ENCODE measurements at regions not wholly inside any gene's neighbourhood (a gene's known extent, or its start where the extent isn't known, plus 50 kb on each side); places are given as distances from the start of the nearest gene placed in this dataset.

DNA sequence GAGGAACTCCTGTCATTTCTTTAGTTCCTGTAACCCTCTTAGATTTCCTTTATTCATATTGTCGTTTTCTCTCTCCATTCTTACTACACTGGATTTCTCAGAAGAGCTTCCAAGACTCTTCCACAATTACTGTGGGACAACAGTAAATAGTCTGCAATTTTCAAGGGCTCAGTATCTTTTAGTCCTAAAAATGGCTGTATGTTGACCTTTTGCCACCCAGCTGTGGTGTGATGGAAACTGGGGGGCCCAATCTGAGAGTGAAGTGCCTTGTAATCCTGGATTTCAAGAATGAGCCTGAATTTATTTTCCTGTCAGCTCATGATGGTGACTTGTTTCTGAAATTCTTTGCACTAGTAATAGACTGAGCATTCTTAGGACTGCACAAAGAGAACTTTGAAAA is 277.6 kb upstream of the RASGRP1 start:
- no peak for TF ChIP-seq GATA2 (IDR thresholded peaks at IDR 0.05; ENCODE audit: low read depth, low read length)
- TF ChIP-seq GATA3 (IDR thresholded peaks at IDR 0.05; ENCODE audit: low read depth, low read length), result no peak

DNA sequence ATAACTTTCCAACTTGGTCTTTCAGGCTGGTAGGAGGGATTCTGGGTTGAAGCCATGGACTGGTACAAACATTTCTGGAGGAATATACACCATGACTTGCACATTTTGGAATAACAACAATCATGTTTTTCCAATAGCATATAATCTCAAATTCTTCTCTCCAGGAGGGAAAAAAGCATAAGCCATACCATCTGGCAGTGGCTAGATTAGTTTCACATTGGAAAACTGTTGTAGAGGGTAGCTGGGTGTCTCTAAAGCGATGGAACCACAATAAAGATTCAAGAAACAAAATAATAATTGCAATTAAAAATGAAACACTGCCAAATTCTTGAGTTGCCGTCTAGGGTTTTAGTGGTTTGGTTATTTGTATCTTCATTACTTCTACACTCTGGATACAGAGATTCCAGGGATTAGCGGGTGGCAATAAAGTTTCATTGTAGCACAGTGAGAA is 278.5 kb upstream of the RASGRP1 start:
- TF ChIP-seq GATA2 (IDR thresholded peaks at IDR 0.05; ENCODE audit: low read depth, low read length) (no peak), GATA3 (IDR thresholded peaks at IDR 0.05; ENCODE audit: low read depth, low read length) (no peak)

DNA sequence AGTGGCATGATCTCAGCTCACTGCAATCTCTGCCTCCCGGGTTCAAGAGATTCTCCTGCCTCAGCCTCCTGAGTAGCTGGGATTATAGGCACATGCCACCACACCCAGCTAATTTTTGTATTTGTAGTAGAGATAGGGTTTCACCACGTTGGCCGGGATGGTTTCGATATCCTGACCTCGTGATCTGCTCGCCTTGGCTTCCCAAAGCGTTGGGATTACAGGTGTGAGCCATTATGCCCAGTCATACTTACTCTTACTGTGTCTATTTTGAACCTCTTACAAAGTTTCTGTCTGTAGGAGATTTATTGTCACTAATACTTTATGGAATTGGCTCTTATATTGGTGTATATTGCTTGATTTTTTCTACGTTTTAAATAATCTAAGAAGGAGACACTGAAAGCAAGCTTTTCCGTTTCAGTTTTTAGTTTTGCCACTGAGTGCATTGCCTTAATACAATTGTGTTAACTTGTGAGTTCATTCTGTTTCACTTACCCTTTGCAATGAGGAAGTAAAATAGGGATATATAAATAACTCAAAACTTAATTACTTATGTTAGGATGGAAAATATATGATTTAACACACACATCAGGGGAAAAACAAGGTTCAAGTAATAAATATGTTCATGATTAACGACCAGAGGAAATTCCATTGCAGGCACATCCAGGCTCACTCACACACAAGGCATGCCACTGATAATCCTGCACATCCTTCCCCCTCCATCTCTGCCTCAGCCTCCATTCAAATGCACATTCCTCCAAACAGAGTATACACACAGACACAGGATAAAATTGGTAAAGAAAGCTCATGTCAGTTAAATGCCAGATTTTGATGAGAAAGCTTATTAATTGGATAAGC is 279.3 kb upstream of the RASGRP1 start:
- no peak for TF ChIP-seq GATA2 (IDR thresholded peaks at IDR 0.05; ENCODE audit: low read depth, low read length)
- no peak for TF ChIP-seq GATA3 (IDR thresholded peaks at IDR 0.05; ENCODE audit: low read depth, low read length)

DNA sequence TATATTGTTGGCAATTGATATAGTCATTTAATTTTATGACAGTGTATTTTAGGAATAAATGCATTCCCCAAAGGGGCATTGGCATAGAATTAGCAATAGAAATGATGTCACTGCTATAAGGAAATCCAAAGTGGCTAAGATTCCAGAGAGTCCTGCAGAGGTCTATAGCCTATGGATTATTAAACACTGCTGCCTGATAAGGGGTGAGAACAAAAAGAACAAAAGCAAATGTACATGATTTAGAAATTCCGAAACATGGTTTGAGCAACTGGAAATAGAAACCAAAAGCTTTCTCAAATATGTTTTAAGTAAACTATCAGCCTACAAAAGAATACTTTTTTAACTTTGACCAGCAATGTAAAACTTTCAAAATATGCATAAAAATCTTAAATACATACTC is 280.1 kb upstream of the RASGRP1 start:
- TF ChIP-seq GATA3 (IDR thresholded peaks at IDR 0.05; ENCODE audit: low read depth, low read length), result no peak
- no peak for TF ChIP-seq GATA2 (IDR thresholded peaks at IDR 0.05; ENCODE audit: low read depth, low read length)

DNA sequence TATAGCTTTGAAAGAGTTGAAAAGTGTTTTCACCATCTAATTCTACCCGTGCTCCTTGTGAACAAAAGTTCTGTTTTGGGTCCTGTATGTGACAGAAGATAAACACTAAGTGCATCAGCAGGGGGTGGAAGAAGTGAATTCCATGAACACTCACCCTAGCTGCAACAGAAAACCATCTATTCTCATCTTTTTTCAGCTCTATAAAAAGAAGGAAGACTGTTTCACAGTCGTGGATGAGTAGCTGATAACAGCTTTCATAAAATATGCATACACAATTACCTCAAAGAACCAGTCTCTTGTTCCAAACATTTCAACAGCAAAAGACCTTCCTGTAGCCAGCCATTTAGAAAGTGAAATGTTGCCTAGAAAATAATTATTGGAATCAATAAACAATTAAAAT is 281.7 kb upstream of the RASGRP1 start:
- TF ChIP-seq GATA2 (IDR thresholded peaks at IDR 0.05; ENCODE audit: low read depth, low read length) (no peak), GATA3 (IDR thresholded peaks at IDR 0.05; ENCODE audit: low read depth, low read length) (no peak)

DNA sequence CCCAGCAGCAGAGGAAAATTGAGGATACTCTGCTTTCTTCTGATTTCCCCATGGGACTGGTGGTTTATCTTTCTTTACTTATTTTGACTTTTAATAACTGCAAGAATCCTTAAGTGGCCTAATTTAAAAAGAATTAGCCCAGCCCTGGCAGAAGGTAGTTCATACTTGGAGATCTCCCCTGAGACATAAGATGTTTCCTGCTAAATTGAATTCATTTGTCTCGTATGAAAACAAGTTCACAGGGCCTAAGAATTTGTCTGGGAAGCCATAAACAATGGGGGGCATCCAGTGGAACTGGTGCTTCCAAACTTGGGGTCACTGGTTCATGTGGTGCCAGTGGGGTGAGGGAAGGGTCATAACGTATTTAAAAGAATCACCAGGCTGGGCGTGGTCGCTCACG is 283.1 kb upstream of the RASGRP1 start:
- TF ChIP-seq GATA2 (IDR thresholded peaks at IDR 0.05; ENCODE audit: low read depth, low read length) (no peak), GATA3 (IDR thresholded peaks at IDR 0.05; ENCODE audit: low read depth, low read length) (no peak)

DNA sequence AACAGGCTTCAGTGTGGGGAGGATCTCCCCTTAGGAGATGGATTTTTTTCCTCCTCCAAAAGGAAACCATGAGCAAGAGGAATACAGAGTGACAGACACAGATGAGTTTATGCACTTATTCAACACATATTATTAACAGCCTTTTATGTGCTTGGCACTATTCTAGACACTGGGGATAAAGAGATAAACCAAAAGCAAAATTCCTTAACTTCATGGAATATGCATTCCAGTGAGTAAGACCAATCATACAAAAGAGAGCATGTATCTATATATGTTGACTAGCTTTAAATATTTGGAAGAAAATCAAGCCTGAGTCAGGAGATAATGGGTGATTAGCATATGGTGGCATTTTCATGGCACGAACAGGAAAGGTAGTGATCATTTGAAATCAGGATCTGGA is 284.4 kb upstream of the RASGRP1 start:
- TF ChIP-seq GATA2 (IDR thresholded peaks at IDR 0.05; ENCODE audit: low read depth, low read length) (no peak), GATA3 (IDR thresholded peaks at IDR 0.05; ENCODE audit: low read depth, low read length) (no peak)

DNA sequence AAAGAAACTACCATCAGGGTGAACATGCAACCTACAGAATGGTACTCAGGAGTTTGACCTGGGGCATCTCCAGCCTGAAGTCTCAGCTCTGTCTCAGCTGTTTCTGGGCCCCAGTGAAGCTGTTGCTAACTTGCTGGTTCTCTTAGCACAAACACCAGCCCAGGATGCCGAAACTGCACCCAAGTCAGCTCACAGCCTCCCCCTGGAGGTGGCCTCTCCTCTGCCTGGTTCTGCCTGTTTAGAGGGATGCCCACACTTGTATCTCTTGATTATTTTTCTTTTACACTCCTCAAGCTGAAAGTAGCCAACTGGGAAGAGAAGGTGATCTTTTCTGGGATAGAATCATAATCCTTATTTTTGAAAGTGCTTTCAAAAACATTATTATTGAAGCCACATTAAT is 289.0 kb upstream of the RASGRP1 start:
- TF ChIP-seq GATA3 (IDR thresholded peaks at IDR 0.05; ENCODE audit: low read depth, low read length), result no peak
- no peak for TF ChIP-seq GATA2 (IDR thresholded peaks at IDR 0.05; ENCODE audit: low read depth, low read length)

DNA sequence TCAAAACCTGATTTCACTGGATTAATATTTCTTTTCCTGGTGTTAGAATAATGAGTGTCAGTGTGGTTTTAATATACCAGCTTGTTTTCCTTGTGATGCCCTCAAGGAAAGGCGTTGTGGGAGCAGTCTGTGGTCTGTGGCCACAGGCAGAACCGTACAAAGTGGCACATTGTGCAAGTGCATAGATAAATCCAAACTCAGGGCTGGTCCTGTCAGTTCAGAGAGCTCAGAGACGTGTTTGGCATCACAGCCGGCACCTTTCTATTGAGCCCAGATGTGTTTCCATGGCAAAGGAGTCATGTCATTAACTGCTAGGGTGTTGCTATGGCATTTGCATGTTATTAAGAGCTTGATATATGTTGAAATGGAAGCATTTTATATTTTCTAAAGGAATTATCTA is 289.9 kb upstream of the RASGRP1 start:
- TF ChIP-seq GATA2 (IDR thresholded peaks at IDR 0.05; ENCODE audit: low read depth, low read length), result no peak
- no peak for TF ChIP-seq GATA3 (IDR thresholded peaks at IDR 0.05; ENCODE audit: low read depth, low read length)

DNA sequence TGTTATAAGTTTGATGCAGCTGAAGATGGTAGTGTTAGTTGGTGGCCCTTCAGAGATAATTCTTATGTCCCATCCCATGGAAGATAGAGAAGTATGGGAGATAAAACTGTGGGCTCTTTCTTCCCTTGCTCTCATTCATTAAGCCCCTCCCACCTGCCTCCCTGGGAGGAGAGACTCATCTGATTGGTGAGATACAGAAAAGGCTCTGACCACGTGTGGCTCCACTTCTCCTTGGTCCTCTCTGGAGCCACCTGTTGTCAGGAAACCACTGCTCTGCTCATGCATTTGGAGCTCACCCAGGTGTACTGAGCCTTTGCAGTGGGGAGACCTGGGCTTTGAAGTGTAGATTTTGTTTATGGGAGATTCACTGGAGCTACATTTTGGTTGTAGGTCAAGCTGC is 293.2 kb upstream of the RASGRP1 start:
- TF ChIP-seq GATA3 (IDR thresholded peaks at IDR 0.05; ENCODE audit: low read depth, low read length) (no peak), GATA2 (IDR thresholded peaks at IDR 0.05; ENCODE audit: low read depth, low read length) (no peak)

DNA sequence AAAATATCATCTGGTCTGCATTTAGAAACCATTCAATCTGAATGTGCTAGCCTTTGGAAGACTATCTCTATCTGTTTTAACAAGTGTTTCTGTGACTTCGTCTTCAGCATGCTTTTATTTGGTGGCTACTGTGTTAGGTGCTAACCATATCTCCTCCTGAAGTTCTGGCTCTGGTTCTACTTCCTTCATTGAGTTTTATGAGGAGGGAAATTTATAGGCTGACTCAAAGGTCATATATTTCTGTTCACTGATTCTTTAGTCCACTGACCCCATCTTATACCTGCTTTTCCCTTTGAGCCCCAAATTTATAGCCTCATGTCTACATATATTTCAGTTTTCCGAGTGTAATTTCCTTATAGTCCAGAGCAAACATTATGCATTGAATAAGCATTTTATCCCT is 295.0 kb upstream of the RASGRP1 start:
- TF ChIP-seq GATA3 (IDR thresholded peaks at IDR 0.05; ENCODE audit: low read depth, low read length), result no peak
- no peak for TF ChIP-seq GATA2 (IDR thresholded peaks at IDR 0.05; ENCODE audit: low read depth, low read length)

DNA sequence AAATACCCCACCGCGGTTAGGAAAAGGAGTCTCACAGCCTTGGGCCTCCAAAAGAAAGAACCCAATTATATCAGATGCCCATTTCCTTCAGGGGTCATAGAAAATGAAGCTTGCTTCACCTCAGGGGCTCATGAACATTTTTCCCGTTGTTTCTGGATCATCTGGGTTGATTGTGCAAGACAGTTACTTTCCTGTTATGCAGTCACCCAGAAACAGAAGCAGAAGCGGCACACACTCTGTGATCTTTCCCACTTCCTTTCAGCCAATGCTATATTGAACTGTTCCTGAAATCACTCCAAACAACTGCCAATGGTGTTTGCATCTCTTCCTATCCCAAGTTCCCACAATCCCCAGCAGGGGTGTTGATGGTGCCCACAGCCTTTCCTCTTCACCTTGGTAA is 295.6 kb upstream of the RASGRP1 start:
- no peak for TF ChIP-seq GATA2 (IDR thresholded peaks at IDR 0.05; ENCODE audit: low read depth, low read length)
- TF ChIP-seq GATA3 (IDR thresholded peaks at IDR 0.05; ENCODE audit: low read depth, low read length), result no peak

DNA sequence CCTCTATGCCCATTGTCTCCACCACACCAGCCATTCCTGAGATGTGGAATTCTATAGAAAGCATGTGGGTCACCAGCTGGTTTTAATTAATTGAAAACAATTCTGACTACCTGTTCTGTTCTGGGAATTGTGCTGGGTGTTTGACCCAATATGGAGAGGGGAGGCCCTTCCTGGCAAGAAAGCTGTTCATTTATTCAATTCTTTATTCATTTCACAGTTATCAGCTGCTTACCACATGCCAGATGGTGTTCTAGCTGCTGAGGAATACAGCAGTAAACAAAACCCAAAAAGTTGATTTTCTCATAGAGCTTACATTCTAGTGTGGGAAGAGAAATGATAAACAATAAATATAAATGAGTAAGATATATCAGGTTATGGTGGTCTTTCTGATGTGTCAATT is 296.1 kb upstream of the RASGRP1 start:
- TF ChIP-seq GATA3 (IDR thresholded peaks at IDR 0.05; ENCODE audit: low read depth, low read length), result no peak
- TF ChIP-seq GATA2 (IDR thresholded peaks at IDR 0.05; ENCODE audit: low read depth, low read length), result no peak

DNA sequence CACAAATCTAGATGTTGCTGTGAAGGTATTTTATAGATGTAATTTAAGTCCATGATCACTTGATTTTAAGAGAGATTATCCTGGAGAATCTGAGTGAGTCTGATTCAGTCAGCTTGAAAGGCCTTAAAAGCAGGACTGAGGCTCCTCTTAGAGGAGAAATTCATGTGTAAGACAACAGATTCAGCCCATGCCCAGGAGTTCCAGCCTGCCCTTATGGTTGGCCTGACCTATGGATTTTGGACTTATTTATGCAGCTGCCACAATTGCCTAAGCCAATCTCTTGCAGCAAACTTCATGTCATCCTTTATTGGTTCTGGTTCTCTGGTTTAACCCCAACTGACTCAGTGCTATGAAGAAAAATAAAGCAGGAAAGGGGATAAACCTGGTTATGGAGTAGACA is 296.5 kb upstream of the RASGRP1 start:
- TF ChIP-seq GATA3 (IDR thresholded peaks at IDR 0.05; ENCODE audit: low read depth, low read length) (no peak), GATA2 (IDR thresholded peaks at IDR 0.05; ENCODE audit: low read depth, low read length) (no peak)

DNA sequence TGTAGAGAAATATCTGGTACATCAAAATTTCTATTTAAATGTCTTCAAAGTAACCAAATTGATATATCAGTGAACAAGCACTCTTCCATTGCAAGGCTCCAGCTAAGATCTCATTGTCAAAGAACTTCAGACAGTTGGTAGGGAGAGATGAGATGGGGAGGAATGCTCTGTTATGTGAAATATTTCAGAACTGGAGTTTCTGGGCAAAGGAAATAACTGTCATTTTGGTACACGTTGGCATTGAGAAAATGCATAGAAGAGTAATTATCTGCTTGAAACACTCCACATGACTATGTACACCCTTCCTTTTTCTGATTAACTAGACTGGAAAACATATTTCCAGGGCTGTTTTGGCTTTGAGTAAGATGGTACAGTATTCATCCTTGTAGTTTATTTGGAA is 297.5 kb upstream of the RASGRP1 start:
- TF ChIP-seq GATA2 (IDR thresholded peaks at IDR 0.05; ENCODE audit: low read depth, low read length) (no peak), GATA3 (IDR thresholded peaks at IDR 0.05; ENCODE audit: low read depth, low read length) (no peak)

Data from SH-SY5Y (cell line).